ENCODE measurements at regions not wholly inside any gene's neighbourhood (a gene's known extent, or its start where the extent isn't known, plus 50 kb on each side); places are given as distances from the start of the nearest gene placed in this dataset.

GRCh38 chr4:26135331-26135730, 185.5 kb upstream of the RBPJ start:
- Histone ChIP-seq H3K9me2 (ENCODE audit: insufficient read depth) (no peaks in the 10 kb centered on the region), H2AFZ (no peak overlapping the region), H4K20me1 (ENCODE audit: insufficient read depth) (no peaks in the 10 kb centered on the region), H3K27me3 (ENCODE audit: insufficient read depth, low read depth) (no peaks in the 10 kb centered on the region), H3F3A (ENCODE audit: insufficient read depth, low read depth) (no peaks in the 10 kb centered on the region), H3K27ac (no peak overlapping the region), H3K4me1 (replicated peaks; ENCODE audit: insufficient read depth) (no peaks in the 10 kb centered on the region), H3K4me3 (no peak overlapping the region), H3K36me3 (ENCODE audit: low read depth) (no peaks in the 10 kb centered on the region), H3K9me3 (ENCODE audit: insufficient read depth, low read depth) (no peaks in the 10 kb centered on the region), H3K79me2 (ENCODE audit: low read depth) (no peaks in the 10 kb centered on the region), H3K4me2 (no peak overlapping the region)
- no peak for DNase-seq
- TF ChIP-seq CTCF (conservative IDR thresholded peaks at IDR 0.05) (no peak), EZH2 (IDR thresholded peaks at IDR 0.05; ENCODE audit: low read depth) (no peak)
- ChIA-PET POLR2A (ENCODE audit: unreplicated experiment) (no interaction called here), CTCF (interaction anchor here (0.7 kb wide), 1 partner anchor 219 kb away, joined by 4 read pairs; no protein-coding TSS in a partner anchor)
- intact Hi-C loops (cut with micrococcal nuclease; ENCODE audit: unreplicated experiment) = no loop called here
- no TSS peak for BruUV-seq (replicated peaks)

GRCh38 chr4:26136615-26137014, 184.2 kb upstream of the RBPJ start:
- H3K9me2 ChIP-seq (ENCODE audit: insufficient read depth) = no peaks in the 10 kb centered on the region
- no peaks in the 10 kb centered on the region for H3K9me3 ChIP-seq (ENCODE audit: insufficient read depth, low read depth)
- H3K4me3 ChIP-seq = no peak overlapping the region
- no peaks in the 10 kb centered on the region for H3K79me2 ChIP-seq (ENCODE audit: low read depth)
- POLR2A ChIA-PET (ENCODE audit: unreplicated experiment) = no interaction called here
- intact Hi-C loops (cut with micrococcal nuclease; ENCODE audit: unreplicated experiment) = no loop called here
- no TSS peak for BruUV-seq (replicated peaks)
- CTCF ChIA-PET = no interaction called here
- no peak for DNase-seq
- no peaks in the 10 kb centered on the region for H3F3A ChIP-seq (ENCODE audit: insufficient read depth, low read depth)
- no peaks in the 10 kb centered on the region for H4K20me1 ChIP-seq (ENCODE audit: insufficient read depth)
- no peak overlapping the region for H3K4me2 ChIP-seq
- H3K4me1 ChIP-seq (replicated peaks; ENCODE audit: insufficient read depth) = no peaks in the 10 kb centered on the region
- H3K27me3 ChIP-seq (ENCODE audit: insufficient read depth, low read depth) = no peaks in the 10 kb centered on the region
- no peak overlapping the region for H2AFZ ChIP-seq
- H3K36me3 ChIP-seq (ENCODE audit: low read depth) = no peaks in the 10 kb centered on the region
- no peak for TF ChIP-seq EZH2 (IDR thresholded peaks at IDR 0.05; ENCODE audit: low read depth)
- no peak for TF ChIP-seq CTCF (conservative IDR thresholded peaks at IDR 0.05)
- no peak overlapping the region for H3K27ac ChIP-seq

- H4K20me1 ChIP-seq (ENCODE audit: insufficient read depth) = no peaks in the 10 kb centered on the region
- no peak for DNase-seq
- H3K36me3 ChIP-seq (ENCODE audit: low read depth) = no peaks in the 10 kb centered on the region
- TF ChIP-seq EZH2 (IDR thresholded peaks at IDR 0.05; ENCODE audit: low read depth) (no peak), CTCF (conservative IDR thresholded peaks at IDR 0.05) (no peak)
- no peaks in the 10 kb centered on the region for H3K79me2 ChIP-seq (ENCODE audit: low read depth)
- no peaks in the 10 kb centered on the region for H3K27me3 ChIP-seq (ENCODE audit: insufficient read depth, low read depth)
- no peaks in the 10 kb centered on the region for H3K9me2 ChIP-seq (ENCODE audit: insufficient read depth)
- no TSS peak for BruUV-seq (replicated peaks)
- H2AFZ ChIP-seq = no peak overlapping the region
- H3K4me2 ChIP-seq = no peak overlapping the region
- intact Hi-C loops (cut with micrococcal nuclease; ENCODE audit: unreplicated experiment) = no loop called here
- no peak overlapping the region for H3K27ac ChIP-seq
- H3K4me3 ChIP-seq = no peak overlapping the region
- ChIA-PET CTCF (interaction anchor here (0.5 kb wide), 1 partner anchor 185 kb away, joined by 5 read pairs; no protein-coding TSS in a partner anchor), POLR2A (ENCODE audit: unreplicated experiment) (no interaction called here)
- H3F3A ChIP-seq (ENCODE audit: insufficient read depth, low read depth) = no peaks in the 10 kb centered on the region
- H3K9me3 ChIP-seq (ENCODE audit: insufficient read depth, low read depth) = no peaks in the 10 kb centered on the region
- H3K4me1 ChIP-seq (replicated peaks; ENCODE audit: insufficient read depth) = no peaks in the 10 kb centered on the region
Measured at GRCh38 chr4:26137288-26137687, 183.5 kb upstream of the RBPJ start.

All from PC-9 (cell line).